Breast epithelium (tissue), 4 donors: ENCODE measurements at regions not wholly inside any gene's neighbourhood (a gene's known extent, or its start where the extent isn't known, plus 50 kb on each side); places are given as distances from the start of the nearest gene placed in this dataset.

Source experiments
- DNase-seq, 2 donors: peaks; one replicate each; pipeline ENCODE4 v3.0.0-alpha.2; 2019; ENCODE audit warnings: low spot score in 2 of 2
- H3K27ac ChIP-seq, 2 donors: fragments of 200-600 bp; sonication (generic) in 1 of 2; one replicate each; pipeline ENCODE4 v1.5.1; 2016 to 2019; ENCODE audit warnings: mild to moderate bottlenecking in 1 of 2
- H3K27me3 ChIP-seq, 2 donors: fragments of 200-600 bp; sonication (generic) in 1 of 2; one replicate each; pipeline versions ENCODE4 v1.5.1 to v1.6.0; 2017 to 2019; ENCODE audit warnings: control low read depth in 1 of 2, mild to moderate bottlenecking in 1 of 2
- H3K36me3 ChIP-seq: fragments of 200-600 bp; one replicate; pipeline ENCODE4 v1.5.1; 2019
- H3K4me1 ChIP-seq, 2 donors: fragments of 200-600 bp; sonication (generic); one replicate each; pipeline ENCODE4 v1.5.1; 2016 to 2019; ENCODE audit warnings: control low read depth in 1 of 2
- H3K4me3 ChIP-seq, 3 donors: fragments of 200-600 bp; sonication (generic); 1 replicate in 2 of 3; 2 replicates in 1 of 3; pipeline ENCODE4 v1.5.1; 2016 to 2019; ENCODE audit warnings: mild to moderate bottlenecking in 3 of 3, moderate library complexity in 2 of 3
- H3K9me3 ChIP-seq, 2 donors: fragments of 200-600 bp; sonication (generic) in 1 of 2; one replicate each; pipeline ENCODE4 v1.5.1; 2016 to 2019; ENCODE audit warnings: control low read depth in 1 of 2
- CTCF ChIP-seq, 3 donors: fragments of 450-650 bp; IDR thresholded peaks; one replicate each; pipeline ENCODE4 v1.5.1; 2016 to 2017; ENCODE audit warnings: antibody characterized with exemption in 3 of 3, mild to moderate bottlenecking in 3 of 3, moderate library complexity in 3 of 3
- POLR2A ChIP-seq: fragments of 450-650 bp; IDR thresholded peaks from one replicate; pipeline ENCODE4 v1.6.1; 2016; ENCODE audit warnings: antibody characterized with exemption, mild to moderate bottlenecking, moderate library complexity
- POLR2AphosphoS5 ChIP-seq, 3 donors: sonication (generic); formaldehyde crosslinking; IDR thresholded peaks; one replicate each; pipeline ENCODE4 v1.6.1; 2017; ENCODE audit warnings: antibody characterized with exemption in 3 of 3
- intact Hi-C: fragments of 100-400 bp; cut with DNase I; formaldehyde crosslinking; loops from one replicate; pipeline ENCODE4 v1.15.1; 2023; ENCODE audit warnings: low total_unique reads

GRCh38 chr5:124180299-124180874 is 566.1 kb downstream of the ZNF608 start:
- intact Hi-C loops, result no loop called here
- no peak overlapping the region for H3K4me3 ChIP-seq

GRCh38 chr5:124179819-124180218 is 566.6 kb downstream of the ZNF608 start:
- Histone ChIP-seq H3K4me1 (no peaks in the 10 kb centered on the region), H3K27me3 (no peaks in the 10 kb centered on the region), H3K36me3 (no peaks in the 10 kb centered on the region), H3K27ac (no peak overlapping the region), H3K9me3 (no peaks in the 10 kb centered on the region), H3K4me3 (no peak overlapping the region)
- DNase-seq, result no peak
- intact Hi-C loops, result no loop called here
- no peak for TF ChIP-seq CTCF (IDR thresholded peaks at IDR 0.05)
- TF ChIP-seq POLR2AphosphoS5 (IDR thresholded peaks at IDR 0.05), result no peak
- no peak for TF ChIP-seq POLR2A

More at GRCh38 chr5:124180299-124180874, 566.1 kb downstream of the ZNF608 start:
- TF ChIP-seq POLR2AphosphoS5 (IDR thresholded peaks at IDR 0.05) (no peak), CTCF (IDR thresholded peaks at IDR 0.05) (no peak), POLR2A (no peak)
- Histone ChIP-seq H3K27me3 (no peaks in the 10 kb centered on the region), H3K36me3 (no peaks in the 10 kb centered on the region), H3K9me3 (no peaks in the 10 kb centered on the region), H3K27ac (no peak overlapping the region), H3K4me1 (no peaks in the 10 kb centered on the region)
- no peak for DNase-seq

GRCh38 chr5:124178050-124178449 is 568.4 kb downstream of the ZNF608 start:
- intact Hi-C loops, result no loop called here
- Histone ChIP-seq H3K9me3 (peaks cover 0 to 4% of the 10 kb centered on the region in 2 donors), H3K36me3 (no peaks in the 10 kb centered on the region), H3K27ac (no peak overlapping the region), H3K4me1 (no peaks in the 10 kb centered on the region), H3K4me3 (no peak overlapping the region), H3K27me3 (no peaks in the 10 kb centered on the region)
- DNase-seq, result no peak
- TF ChIP-seq CTCF (IDR thresholded peaks at IDR 0.05) (no peak), POLR2AphosphoS5 (IDR thresholded peaks at IDR 0.05) (no peak), POLR2A (no peak)

GRCh38 chr5:124176692-124177091 is 569.7 kb downstream of the ZNF608 start:
- Histone ChIP-seq H3K9me3 (peaks cover 0 to 18% of the 10 kb centered on the region in 2 donors), H3K4me3 (no peak overlapping the region), H3K27ac (no peak overlapping the region), H3K27me3 (no peaks in the 10 kb centered on the region), H3K36me3 (no peaks in the 10 kb centered on the region), H3K4me1 (no peaks in the 10 kb centered on the region)
- intact Hi-C loops, result no loop called here
- TF ChIP-seq POLR2AphosphoS5 (IDR thresholded peaks at IDR 0.05) (no peak), POLR2A (no peak), CTCF (IDR thresholded peaks at IDR 0.05) (no peak)
- no peak for DNase-seq

- no peak for DNase-seq
- no peaks in the 10 kb centered on the region for H3K27me3 ChIP-seq
- no peaks in the 10 kb centered on the region for H3K4me1 ChIP-seq
- peaks cover 6 to 26% of the 10 kb centered on the region in 2 donors for H3K9me3 ChIP-seq
- TF ChIP-seq CTCF (IDR thresholded peaks at IDR 0.05) (no peak), POLR2AphosphoS5 (IDR thresholded peaks at IDR 0.05) (no peak), POLR2A (no peak)
- no peak overlapping the region for H3K27ac ChIP-seq
- intact Hi-C loops, result no loop called here
- H3K4me3 ChIP-seq, result no peak overlapping the region
- no peaks in the 10 kb centered on the region for H3K36me3 ChIP-seq
Measured at GRCh38 chr5:124173386-124173785, 573.1 kb downstream of the ZNF608 start.
